KMS-11 (cell line): ENCODE measurements at regions not wholly inside any gene's neighbourhood (a gene's known extent, or its start where the extent isn't known, plus 50 kb on each side); places are given as distances from the start of the nearest gene placed in this dataset.

Experiments used
- H2AFZ ChIP-seq: fragments of 200-600 bp; sonication (generic); 2 replicates; pipeline ENCODE4 v1.6.1; 2016; ENCODE audit warnings: antibody characterized with exemption, mixed run types, low read depth
- H3K27ac ChIP-seq: fragments of 200-600 bp; sonication (generic); 2 replicates; pipeline ENCODE4 v1.6.1; 2016; ENCODE audit warnings: mild to moderate bottlenecking, mixed run types
- H3K27me3 ChIP-seq: fragments of 200-600 bp; sonication (generic); 2 replicates; pipeline ENCODE4 v1.6.1; 2017; ENCODE audit warnings: mild to moderate bottlenecking, low read depth, mixed run types, moderate library complexity; ENCODE audit not compliant: insufficient read depth
- H3K36me3 ChIP-seq: fragments of 200-600 bp; sonication (generic); 2 replicates; pipeline ENCODE4 v1.6.1; 2017; ENCODE audit warnings: mild to moderate bottlenecking, mixed run types; ENCODE audit not compliant: insufficient read depth
- H3K4me1 ChIP-seq: fragments of 200-600 bp; sonication (generic); 2 replicates; pipeline ENCODE4 v1.6.1; 2016; ENCODE audit warnings: mild to moderate bottlenecking, low read depth, mixed run types; ENCODE audit not compliant: poor library complexity, severe bottlenecking
- H3K4me2 ChIP-seq: fragments of 200-600 bp; sonication (generic); 2 replicates; pipeline ENCODE4 v1.7.0; 2016; ENCODE audit warnings: mild to moderate bottlenecking, mixed run types
- H3K4me3 ChIP-seq: fragments of 200-600 bp; sonication (generic); IDR thresholded peaks from 2 replicates; pipeline ENCODE4 v1.6.1; 2017; ENCODE audit warnings: low read depth, low read length, mixed read lengths; ENCODE audit not compliant: insufficient read depth
- H3K79me2 ChIP-seq: fragments of 200-600 bp; sonication (generic); 2 replicates; pipeline ENCODE4 v1.6.1; 2016; ENCODE audit warnings: low read depth, mixed run types; ENCODE audit not compliant: insufficient read depth
- H3K9ac ChIP-seq: fragments of 200-600 bp; sonication (generic); 2 replicates; pipeline ENCODE4 v1.6.1; 2016; ENCODE audit warnings: mild to moderate bottlenecking, mixed run types
- H4K20me1 ChIP-seq: fragments of 200-600 bp; sonication (generic); 2 replicates; pipeline ENCODE4 v1.6.1; 2016; ENCODE audit warnings: mild to moderate bottlenecking, mixed run types; ENCODE audit not compliant: insufficient read depth
- CTCF ChIP-seq: fragments of 200-600 bp; sonication (generic); conservative IDR thresholded peaks from 2 replicates; pipeline ENCODE4 v1.6.1; 2017; ENCODE audit warnings: low read depth, mild to moderate bottlenecking, antibody characterized with exemption, low read length, moderate library complexity, mixed read lengths

DNA sequence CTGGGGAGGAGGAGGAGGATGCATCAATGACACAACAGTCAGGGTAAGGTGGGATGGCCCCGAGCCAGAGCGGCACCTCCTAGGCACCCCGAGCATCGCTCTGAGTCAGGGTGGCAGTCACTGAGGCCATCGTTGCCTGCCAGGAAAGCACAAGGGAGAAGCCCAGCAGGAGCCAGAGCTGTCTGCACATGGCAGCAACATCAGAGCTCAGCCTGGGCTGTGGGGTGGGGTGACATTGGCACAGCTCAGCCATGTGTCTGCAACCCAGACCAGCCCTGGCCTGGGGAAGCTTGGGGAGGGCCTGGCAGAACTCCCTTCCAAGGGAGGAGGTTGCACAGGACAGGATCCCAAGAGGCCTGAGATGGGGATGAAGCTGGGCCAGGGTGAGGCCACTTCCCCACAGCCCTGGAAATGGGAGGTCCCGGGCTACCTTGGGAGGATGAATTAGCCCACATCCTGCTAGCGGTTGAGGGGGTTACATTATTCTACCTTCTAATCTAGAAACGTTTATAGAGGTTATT, 255.6 kb downstream of the MAFB start:
- no peak for TF ChIP-seq CTCF
- H3K9ac ChIP-seq = no peak overlapping the region
- no peak overlapping the region for H3K4me3 ChIP-seq
- no peaks in the 10 kb centered on the region for H3K36me3 ChIP-seq
- no peak overlapping the region for H2AFZ ChIP-seq
- H3K4me2 ChIP-seq = no peak overlapping the region
- H3K79me2 ChIP-seq = no peaks in the 10 kb centered on the region
- H3K27me3 ChIP-seq = no peaks in the 10 kb centered on the region
- no peak overlapping the region for H3K27ac ChIP-seq
- H3K4me1 ChIP-seq = no peaks in the 10 kb centered on the region
- H4K20me1 ChIP-seq = no peaks in the 10 kb centered on the region

- H4K20me1 ChIP-seq = no peaks in the 10 kb centered on the region
- no peaks in the 10 kb centered on the region for H3K36me3 ChIP-seq
- no peak overlapping the region for H3K9ac ChIP-seq
- no peak overlapping the region for H3K27ac ChIP-seq
- H3K79me2 ChIP-seq = no peaks in the 10 kb centered on the region
- no peak overlapping the region for H2AFZ ChIP-seq
- no peak overlapping the region for H3K4me3 ChIP-seq
- TF ChIP-seq CTCF = no peak
- H3K27me3 ChIP-seq = no peaks in the 10 kb centered on the region
- no peak overlapping the region for H3K4me2 ChIP-seq
- no peaks in the 10 kb centered on the region for H3K4me1 ChIP-seq
Measured at GRCh38 chr20:40431611-40432010, 257.4 kb downstream of the MAFB start.

DNA sequence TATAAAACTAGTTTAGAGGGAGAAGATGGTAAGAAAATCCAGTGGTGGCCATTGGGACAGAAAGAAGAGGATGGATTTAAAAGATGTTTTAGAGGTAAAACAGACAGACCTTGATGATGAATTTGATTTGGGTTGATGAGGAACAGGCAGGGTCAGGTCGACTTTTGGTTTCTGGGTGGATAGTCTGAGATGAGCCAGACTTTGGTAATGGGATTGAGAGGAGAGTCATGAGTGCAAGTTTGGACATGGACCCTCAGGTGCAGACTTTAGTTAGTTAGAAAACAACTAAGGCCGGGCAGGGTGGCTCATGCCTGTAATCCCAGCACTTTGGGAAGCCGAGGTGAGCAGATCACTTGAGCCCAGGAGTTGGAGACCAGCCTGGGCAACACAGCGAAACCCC, 257.9 kb downstream of the MAFB start:
- Histone ChIP-seq H3K36me3 (no peaks in the 10 kb centered on the region), H3K27me3 (no peaks in the 10 kb centered on the region), H2AFZ (no peak overlapping the region), H4K20me1 (no peaks in the 10 kb centered on the region), H3K79me2 (no peaks in the 10 kb centered on the region), H3K27ac (no peak overlapping the region), H3K4me1 (no peaks in the 10 kb centered on the region), H3K4me2 (no peak overlapping the region), H3K9ac (no peak overlapping the region), H3K4me3 (no peak overlapping the region)
- no peak for TF ChIP-seq CTCF

GRCh38 chr20:40427026-40427425, 262.0 kb downstream of the MAFB start:
- H2AFZ ChIP-seq = no peak overlapping the region
- no peaks in the 10 kb centered on the region for H3K79me2 ChIP-seq
- no peak overlapping the region for H3K27ac ChIP-seq
- H4K20me1 ChIP-seq = no peaks in the 10 kb centered on the region
- no peak overlapping the region for H3K4me2 ChIP-seq
- H3K9ac ChIP-seq = no peak overlapping the region
- TF ChIP-seq CTCF = no peak
- H3K4me1 ChIP-seq = no peaks in the 10 kb centered on the region
- no peaks in the 10 kb centered on the region for H3K36me3 ChIP-seq
- no peaks in the 10 kb centered on the region for H3K27me3 ChIP-seq
- H3K4me3 ChIP-seq = no peak overlapping the region

GRCh38 chr20:40424695-40425094, 264.3 kb downstream of the MAFB start:
- H3K27ac ChIP-seq = no peak overlapping the region
- H3K27me3 ChIP-seq = no peaks in the 10 kb centered on the region
- no peak for TF ChIP-seq CTCF
- H4K20me1 ChIP-seq = no peaks in the 10 kb centered on the region
- no peaks in the 10 kb centered on the region for H3K4me1 ChIP-seq
- H2AFZ ChIP-seq = no peak overlapping the region
- no peak overlapping the region for H3K9ac ChIP-seq
- H3K4me2 ChIP-seq = no peak overlapping the region
- H3K79me2 ChIP-seq = no peaks in the 10 kb centered on the region
- H3K36me3 ChIP-seq = no peaks in the 10 kb centered on the region
- no peak overlapping the region for H3K4me3 ChIP-seq
